ENCODE measurements at regions not wholly inside any gene's neighbourhood (a gene's known extent, or its start where the extent isn't known, plus 50 kb on each side); places are given as distances from the start of the nearest gene placed in this dataset.

GRCh38 chr1:119225265-119225664, 84.8 kb upstream of the WARS2 start:
- TF ChIP-seq CTCF (IDR thresholded peaks at IDR 0.05 in 4 of 5, conservative IDR thresholded peaks at IDR 0.05 in 1 of 5) (no peak), POLR2A (IDR thresholded peaks at IDR 0.05) (no peak)

Measured in gastrocnemius medialis (tissue), 4 donors.